CD4-positive, alpha-beta T cell treated with Interleukin-17A for 4 hours (primary cell): ENCODE measurements at regions not wholly inside any gene's neighbourhood (a gene's known extent, or its start where the extent isn't known, plus 50 kb on each side); places are given as distances from the start of the nearest gene placed in this dataset.
"Not testable (repeated sequence)": the region's sequence is repeated elsewhere in the genome, so short reads cannot be mapped to it uniquely, and the experiment has no call there.

Source experiments
- DNase-seq: peaks from one replicate; pipeline ENCODE4 v3.0.0-alpha.2; 2020; ENCODE audit warnings: mixed read lengths

DNA sequence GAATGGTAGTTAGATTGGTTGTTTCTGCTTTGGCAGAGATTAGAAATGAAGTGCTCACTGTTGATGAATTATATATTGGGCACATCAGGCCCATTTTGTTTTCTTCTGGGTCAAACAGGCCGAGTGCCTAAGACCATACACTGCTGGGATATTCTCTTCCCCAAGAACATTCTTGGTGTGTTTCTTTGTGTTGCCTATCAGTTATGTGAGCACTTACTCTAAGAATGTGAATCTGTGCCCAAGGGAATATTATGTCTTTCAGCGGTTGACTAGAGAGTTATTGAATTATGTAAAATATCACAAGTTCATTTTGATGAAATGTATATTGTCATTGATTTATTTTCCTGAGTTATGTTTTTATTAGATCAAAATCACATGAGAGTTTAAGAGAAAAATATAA lies 255.5 kb upstream of the SMIM30 start:
- no peak for DNase-seq

DNA sequence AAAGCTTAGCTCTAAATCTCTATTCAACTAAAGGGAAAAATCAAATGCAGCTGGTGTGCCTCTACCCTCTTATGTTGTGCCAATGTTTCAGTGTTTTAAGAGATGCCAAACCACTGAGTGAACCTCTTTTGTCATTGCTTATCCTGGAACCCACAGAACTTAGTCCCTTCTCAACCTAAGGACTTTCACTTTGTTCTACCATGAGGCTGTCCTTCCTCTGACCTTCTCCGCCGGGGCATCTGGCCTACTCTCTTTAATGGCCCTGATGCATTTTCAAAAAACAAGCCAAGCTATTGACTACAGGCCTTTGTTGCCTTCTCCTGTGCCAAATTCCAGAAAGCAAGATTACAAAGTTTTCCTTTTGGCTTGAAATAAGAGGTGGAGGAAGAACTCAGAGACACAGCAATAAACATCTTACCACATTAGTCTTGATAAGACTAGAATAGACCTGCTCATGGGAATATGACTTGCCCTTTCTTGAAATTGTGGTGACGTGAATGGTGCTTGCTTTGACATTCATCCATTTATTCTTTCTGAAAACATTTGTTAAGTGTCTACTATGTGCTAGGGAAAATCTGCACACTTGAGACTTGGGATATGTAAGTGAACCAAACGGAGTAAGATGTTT lies 253.2 kb upstream of the SMIM30 start:
- DNase-seq, result no peak

DNA sequence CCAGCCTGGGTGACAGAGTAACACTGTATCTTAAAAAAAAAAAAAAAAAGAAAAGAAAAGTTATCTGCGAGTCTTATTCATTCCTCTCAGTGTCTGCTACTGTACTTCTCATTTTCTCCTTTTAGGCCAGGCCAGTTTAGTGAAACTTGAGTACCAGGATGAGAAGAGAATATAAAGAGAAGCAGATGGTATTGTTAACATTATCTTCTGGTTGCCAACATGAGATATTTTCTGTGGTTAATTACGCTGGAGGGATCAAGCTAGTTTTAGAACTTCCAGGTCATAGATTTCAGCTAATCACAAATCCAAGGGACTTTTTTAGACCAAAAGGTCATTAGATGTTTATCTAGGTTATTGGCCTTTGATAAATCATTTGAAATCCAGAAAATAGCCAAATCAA lies 252.6 kb upstream of the SMIM30 start:
- DNase-seq, result no peak

DNA sequence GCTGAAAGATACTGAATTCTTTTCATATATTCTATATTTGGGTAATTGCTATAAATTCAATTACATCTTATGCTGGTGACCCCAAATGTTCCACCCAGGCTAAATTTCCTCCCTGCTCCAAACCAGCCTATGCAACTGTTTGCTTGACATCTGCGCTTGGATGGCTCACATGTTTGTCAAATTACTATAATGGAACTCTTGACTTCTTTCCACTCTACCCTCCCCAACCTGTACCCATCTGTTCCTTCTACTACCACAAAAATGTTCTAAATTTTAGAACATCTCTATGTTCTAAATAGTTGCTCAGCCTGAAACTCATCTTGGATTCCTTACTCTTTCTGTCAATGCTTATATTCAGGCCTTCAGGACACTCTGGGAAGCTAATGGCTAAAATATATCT lies 249.9 kb upstream of the SMIM30 start:
- no peak for DNase-seq

DNA sequence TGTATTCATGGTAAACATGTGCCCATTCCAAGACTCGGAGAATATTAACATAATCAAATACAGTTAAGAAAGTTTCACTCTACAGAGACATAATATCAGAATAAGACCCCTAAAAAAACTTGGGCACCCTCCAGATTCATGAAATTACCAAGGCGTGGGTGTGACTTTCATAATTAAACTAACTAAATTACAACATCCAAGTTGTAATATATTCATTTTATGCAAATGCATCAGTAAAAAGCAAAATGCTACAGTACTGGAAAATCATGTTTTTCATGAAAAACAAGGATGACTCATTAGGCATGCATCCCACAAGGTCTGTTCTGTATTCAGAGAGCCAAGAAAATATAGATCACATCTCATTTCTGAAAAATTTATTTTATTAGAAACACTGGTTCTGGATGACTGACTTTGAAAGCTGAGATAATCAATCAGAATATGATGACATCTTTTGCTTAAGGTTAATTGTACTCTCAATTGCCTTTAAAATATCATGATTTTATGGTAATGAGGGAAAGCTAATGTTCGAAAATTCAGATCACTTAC lies 248.8 kb upstream of the SMIM30 start:
- DNase-seq, result no peak

DNA sequence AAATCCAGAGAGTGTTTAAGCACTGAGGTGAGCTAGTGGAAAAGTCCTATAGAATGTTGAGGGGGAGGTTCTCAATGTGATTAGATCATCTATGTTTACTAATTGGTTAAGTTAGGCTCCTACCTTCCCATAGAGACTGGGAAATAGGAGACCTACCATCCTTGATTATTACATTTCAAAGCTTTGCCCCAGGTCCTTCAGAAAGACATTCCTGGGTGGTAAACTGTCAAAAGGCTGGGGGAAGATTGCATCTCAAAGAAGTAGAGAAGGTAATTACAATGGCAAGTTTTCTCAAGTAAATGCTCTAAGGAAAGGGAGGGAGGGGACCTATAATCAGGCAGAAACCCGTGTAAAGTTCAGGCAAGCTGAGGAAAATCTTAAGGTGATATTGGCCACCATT lies 247.8 kb upstream of the SMIM30 start:
- DNase-seq, result no peak

DNA sequence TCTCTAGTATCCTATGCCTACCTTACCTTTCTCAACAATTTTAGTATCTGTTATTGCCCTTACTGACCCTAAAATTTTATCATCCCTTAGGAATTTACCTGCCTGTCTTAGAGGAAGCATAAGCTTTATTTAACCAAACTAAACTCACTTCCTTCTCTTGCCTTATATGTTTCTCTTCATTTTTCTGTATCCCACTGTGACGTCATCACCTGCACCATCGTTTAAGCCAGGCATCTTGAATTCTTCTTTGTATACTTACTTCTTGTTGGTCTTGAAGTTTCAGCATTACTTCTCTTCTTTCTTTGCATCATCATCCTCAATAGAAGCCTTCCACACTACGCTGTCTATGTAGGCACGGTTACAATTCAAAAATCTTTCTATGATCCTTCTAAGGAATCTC lies 231.0 kb upstream of the SMIM30 start:
- no peak for DNase-seq

DNA sequence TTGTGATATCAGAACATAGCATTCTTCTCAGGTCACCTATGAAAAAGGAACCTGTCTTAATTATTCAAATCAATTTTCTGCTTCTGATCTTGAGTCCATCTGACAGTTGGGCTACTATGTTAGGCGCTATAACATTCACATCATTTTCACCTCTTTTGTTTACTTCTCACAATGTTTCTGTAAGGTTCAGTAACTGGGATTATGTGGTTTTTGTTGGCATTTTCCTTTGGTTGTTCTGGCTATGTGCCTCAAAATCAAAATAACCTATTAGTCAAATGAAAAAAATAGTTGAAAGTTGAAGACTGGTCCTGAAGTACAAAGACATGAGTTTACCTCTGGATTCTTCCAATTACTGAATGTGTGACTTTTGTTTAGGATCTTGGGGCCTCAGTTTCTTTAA lies 221.3 kb upstream of the SMIM30 start:
- no peak for DNase-seq

DNA sequence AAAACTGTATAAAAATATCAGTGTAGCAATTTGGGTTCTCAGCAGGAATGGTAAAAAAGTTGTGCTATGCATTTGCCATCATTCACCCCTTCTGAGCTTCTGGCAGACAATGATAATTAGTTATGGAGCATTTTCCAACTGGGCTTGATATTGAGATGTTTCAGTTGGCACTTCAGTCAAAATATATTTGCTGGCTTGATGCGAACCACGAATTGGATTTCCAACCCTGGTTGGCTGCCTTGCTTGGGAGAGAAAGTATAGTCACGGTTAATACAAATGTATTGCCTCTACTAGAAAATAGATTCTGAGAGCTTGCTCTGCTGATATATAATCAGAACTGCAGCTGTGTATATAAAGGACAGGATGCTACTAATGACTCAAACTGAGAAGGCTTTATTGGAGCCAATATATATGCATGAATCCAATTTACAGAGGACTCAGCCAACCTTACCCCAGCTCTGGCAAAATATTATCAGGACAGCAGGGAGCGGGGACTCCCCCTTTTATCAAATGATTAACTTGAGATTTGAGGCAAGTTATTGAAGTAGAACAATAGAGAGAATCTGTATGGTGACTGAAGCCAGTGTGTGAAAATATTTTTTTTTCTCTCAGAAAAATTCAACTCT lies 219.8 kb upstream of the SMIM30 start:
- no peak for DNase-seq

DNA sequence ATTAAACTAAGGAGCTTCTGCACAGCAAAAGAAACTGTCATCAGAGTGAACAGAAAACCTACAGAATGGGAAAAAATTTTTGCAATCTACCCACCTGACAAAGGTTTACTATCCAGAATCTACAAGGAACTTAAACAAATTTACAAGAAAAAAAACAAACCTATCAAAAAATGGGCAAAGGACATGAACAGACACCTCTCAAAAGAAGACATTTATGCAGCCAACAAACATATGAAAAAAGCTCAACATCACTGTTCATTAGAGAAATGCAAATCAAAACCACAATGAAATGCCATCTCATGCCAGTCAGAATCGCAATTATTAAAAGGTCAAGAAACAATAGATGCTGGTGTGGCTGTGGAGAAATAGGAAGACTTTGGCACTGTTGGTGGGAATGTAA lies 218.5 kb upstream of the SMIM30 start:
- not testable (repeated sequence) for DNase-seq

DNA sequence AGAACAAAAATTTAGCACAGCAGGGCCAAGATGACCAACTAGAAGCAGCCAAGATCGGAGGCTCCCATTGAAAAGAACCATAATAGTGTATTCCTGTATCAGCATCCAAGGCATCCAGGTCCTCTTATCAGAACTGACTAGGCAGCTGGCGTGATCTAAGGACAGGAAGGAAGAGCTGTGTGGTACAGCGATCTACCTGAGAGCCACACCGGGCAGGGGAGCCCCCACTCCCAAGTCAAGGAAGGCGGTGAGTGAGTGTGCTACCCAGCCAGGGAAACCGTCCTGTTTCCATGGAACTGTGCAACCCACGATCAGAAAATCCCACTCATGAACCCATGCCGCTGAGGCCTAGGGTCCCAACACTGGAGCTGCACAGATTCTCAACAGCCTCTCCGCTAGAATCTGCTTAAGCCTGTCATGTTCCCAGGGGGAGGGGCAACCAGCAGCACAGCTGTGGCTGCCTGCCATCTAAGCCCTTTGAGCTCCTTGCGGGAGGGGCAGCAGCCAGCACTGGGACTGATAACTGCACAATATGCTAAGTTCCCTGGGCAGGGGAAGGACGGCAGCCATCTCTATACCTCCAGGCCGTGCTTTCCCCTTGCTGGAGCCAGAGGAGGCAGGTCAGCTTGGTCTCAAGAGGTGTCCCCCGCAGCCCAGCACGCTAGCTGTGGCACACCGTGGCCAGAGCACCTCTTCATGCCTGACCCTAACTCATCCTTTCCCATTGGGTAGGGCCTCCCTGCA lies 213.0 kb upstream of the SMIM30 start:
- no peak for DNase-seq

DNA sequence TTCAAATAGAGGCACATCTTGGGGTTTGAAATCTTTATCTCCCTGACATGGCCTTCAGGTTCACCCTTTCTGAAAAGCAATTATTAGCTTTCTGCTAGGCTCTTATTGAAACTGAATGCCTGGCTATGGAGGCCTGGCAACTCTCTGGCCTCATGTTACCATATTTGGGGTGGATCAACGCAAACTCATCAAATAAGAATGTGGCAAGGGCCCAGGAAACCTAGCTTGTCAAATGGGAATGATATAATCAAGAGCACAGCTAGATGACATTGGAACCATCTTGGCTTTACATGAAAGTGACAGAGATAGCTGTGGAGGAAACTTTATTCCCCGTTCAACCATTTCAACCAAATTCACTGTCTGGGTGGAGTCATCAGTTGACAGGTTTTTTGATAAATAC lies 202.8 kb upstream of the SMIM30 start:
- no peak for DNase-seq

DNA sequence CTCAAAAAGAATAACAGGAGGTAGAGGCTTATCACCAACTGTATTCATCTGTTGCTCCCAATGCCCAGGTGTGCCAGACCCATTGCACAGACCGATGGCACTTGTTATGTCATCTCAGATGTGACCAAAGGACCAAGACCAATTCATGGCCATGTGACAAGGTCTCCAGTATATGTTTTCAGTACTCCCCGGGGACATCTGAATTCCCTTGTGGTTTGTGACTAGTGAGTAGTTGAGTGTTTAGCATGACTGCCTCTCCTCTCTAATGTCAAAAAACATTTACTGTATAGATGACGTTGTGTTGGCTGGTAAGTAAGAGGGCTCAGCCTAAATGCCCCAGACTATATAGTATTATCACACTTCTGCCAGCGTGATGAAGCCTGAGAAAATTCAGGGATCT lies 202.1 kb upstream of the SMIM30 start:
- no peak for DNase-seq

DNA sequence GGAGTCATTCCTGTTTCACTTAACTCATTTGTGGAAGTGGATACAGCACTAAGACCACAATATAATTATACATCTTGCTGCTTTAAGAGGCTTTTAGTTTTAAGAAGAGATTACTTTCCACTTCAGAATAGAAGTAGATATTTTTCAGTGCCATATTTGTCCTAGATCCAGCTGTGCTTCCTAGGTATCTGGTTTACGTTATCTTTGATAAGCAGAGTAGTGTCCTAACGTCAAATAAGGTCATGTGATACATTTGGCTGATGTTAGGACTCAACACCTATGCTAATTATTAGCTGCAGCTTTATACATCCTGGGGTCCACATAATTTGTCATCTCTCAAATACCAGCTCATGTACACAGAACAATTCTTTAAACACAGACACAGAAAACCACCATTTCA lies 196.2 kb upstream of the SMIM30 start:
- no peak for DNase-seq

DNA sequence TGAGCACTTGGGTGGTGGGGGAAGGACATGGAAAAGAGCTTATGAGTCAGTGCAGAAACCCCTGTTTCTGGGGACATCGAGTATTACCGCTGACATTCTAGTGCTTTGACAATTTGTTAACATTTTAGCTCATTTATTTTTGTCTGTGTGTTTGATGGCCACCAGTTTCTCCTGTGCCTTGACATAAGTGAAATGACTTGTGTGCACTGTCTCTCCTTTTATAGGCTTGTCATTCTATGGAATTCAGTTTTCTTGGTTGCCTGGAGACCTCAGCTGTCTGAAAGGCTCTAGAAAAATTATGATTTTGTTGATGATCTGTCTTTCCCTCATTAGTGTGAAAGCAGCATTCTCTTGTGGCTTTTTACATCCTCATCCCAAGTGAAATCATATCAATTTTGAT lies 190.0 kb upstream of the SMIM30 start:
- DNase-seq, result no peak

DNA sequence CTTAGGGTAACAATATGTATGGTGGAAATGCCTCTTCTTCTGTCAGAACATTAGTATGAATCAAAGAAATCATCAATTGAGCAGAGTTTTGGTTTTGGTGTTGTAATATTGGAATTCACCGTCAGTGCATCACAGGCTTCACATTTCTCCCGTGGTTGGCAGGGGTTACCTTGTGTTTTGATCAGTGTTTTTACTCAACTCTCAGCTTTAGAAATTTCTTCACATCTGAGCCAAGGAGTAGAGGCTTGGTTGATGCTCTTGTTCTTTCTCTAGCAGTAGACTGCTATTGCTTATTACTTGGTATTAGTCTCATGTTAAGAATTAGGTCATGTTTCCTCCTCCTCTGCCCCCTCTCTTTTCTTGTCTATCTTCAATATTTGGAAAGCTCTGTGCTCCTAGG lies 188.8 kb upstream of the SMIM30 start:
- no peak for DNase-seq

DNA sequence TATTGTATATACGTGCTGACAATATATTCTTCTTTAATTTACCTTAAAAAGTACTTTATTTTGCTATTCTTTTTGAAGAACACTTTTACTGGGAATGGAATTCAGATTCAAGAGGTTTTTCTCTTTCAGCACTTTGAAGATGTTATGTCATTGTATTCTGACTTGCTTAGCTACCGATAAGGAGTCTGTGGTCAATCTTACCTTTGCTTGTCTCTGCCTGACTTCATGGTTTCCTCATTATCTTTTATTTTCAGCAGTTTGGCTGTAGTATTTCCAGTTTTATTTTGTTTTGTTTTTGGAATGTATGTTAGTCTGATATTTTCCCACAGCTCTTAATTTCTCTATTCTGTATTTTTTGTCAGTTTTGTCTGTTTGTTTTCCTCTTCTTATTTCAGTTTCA lies 187.9 kb upstream of the SMIM30 start:
- no peak for DNase-seq

DNA sequence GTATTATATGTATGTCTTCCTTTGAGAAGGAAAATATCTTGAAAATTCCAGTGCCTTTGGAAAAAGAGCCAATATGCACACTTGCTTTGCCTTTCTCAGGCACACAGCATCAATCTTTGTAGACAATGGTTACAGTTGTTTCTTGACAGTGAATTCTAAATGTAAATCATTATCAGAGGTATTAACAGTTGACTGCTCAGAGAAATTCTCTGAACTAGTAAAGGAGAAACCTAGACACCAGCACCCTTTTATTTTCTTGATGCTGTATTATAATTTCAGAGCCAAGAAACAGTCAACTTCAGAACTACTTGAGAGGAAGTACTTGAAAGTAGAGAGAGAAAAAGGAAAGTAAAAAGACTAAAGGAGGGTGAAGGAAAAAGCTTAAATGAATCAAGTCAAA lies 185.8 kb upstream of the SMIM30 start:
- no peak for DNase-seq

DNA sequence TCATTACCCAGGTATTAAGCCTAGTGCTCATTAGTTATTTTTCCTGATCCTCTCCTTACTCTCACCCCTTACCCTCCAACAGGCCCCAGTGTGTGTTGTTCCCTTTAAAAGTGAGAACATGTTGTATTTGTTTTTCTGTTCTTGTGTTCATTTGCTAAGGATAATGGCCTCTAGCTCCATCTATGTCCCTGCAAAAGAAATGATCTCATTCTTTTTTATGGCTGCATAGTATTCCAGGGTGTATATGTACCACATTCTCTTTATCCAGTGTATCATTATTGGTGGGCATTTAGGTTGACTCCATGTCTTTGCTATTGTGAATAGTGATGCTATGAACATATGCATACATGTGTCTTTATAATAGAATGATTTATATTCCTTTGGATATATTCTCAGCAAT lies 185.0 kb upstream of the SMIM30 start:
- DNase-seq, result not testable (repeated sequence)

DNA sequence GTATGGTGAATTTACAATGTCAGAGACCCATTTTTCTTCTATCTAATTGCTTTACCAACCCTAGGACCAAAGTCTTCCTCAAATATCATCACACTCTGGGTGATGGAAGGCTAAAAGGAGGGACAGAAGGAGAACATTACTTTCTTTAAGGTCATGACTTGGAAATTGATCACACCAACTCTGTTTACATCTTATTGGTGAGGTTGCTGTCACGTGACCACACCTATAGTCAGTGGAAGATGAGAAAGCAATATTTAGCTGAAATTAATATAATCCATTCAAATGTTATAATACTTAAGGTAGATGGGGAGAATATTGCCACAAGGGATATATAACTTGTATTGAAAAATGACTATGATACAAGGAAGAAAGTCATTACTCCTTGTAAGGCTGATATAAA lies 183.6 kb upstream of the SMIM30 start:
- DNase-seq, result no peak

DNA sequence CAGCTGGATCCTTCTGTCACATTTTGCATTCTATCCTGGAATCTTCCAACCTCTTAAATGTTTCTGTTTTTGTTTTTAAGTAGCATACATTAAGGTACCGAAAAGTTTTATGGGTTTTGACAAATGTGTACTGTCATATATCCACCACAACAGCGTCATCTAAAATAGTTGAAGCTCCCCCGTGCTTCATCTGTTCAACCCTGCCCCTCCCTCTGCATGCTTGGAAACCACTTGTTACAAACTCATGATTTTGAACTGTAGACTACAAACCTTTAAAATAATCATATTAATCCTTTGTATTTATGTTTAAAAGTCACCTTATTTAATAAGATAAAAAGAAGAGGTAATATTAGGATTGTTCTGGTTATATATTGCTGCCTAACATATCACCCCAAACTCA lies 182.8 kb upstream of the SMIM30 start:
- no peak for DNase-seq

DNA sequence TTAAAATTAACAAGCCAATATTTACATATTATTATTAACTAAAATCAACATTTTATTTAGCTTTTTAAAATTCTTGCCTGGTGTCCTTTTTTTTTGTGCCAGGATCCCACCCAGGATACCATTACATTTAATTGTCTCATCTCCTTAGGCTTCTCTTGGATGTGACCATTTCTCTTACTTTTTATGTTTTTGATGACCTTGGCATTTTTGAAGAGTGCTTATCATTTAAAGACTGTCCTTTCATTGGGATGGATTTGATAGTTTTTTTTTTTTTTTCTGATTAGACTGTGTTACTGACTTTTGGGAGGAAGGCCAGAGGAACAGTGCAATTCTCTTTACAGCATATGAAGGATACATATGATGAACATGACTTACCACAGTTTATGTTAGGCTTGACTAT lies 181.4 kb upstream of the SMIM30 start:
- no peak for DNase-seq

DNA sequence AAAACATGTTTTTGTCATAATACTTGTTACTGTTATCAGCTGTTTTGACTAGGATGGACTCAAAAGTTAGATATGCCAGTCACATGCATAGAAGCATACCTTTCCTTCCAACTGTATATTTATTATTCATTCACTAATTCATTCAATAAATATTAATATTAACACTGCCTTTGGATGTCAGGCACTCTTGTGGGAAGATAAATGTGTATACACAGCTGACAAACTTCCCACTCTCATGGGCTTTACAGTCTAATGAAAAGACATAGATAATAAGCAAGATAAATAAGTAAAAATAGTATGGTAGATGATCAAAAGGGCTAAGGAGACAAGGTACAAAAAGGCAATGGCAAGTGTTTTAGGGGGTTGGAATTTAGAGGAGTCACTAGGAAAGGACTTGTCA lies 180.1 kb upstream of the SMIM30 start:
- DNase-seq, result no peak

DNA sequence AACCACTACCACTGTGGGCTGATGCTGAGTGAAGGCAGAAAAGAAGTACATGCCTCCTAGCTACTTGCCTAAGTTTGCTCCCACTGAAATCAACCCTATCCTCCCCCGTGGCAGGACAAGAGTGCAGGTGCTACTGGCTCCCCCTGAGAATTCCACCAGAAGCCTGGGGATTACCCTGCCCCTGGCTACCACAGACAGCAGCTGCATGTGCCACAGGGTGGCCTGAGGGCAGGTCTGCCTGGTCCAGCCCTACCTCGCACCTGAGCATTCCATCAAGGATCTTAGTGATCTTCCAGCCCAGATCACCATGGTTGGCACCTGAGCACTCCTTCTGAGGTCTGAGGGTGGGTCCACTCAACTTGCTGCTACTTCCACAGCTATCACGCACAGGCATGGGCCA lies 176.4 kb upstream of the SMIM30 start:
- no peak for DNase-seq
